ENCODE measurements at regions not wholly inside any gene's neighbourhood (a gene's known extent, or its start where the extent isn't known, plus 50 kb on each side); places are given as distances from the start of the nearest gene placed in this dataset.

GRCh38 chr5:58266402-58266801, 193.5 kb downstream of the PLK2 start:
- H2AK5ac ChIP-seq (ENCODE audit: low read depth, low read length) = no peak overlapping the region
- no peaks in the 10 kb centered on the region for H3K27me3 ChIP-seq (replicated peaks in 1 of 4; ENCODE audit: control insufficient read depth in 3 of 4, extremely low read depth in 1 of 4, insufficient read depth in 3 of 4, low read length in 3 of 4)
- no peak overlapping the region for H3K9ac ChIP-seq (replicated peaks in 1 of 4; ENCODE audit: extremely low read depth in 1 of 4, low read depth in 3 of 4, low read length in 3 of 4)
- H4K5ac ChIP-seq (ENCODE audit: insufficient read length, low read depth, low read length) = no peak overlapping the region
- FAIRE-seq = no peak
- no peaks in the 10 kb centered on the region for H3K4me1 ChIP-seq (replicated peaks in 1 of 4; ENCODE audit: control insufficient read depth in 3 of 4, insufficient read depth in 4 of 4, low read length in 3 of 4)
- H3K4me2 ChIP-seq (ENCODE audit: insufficient read depth in 1 of 2, low read depth in 2 of 2, low read length in 2 of 2) = no peak overlapping the region
- no peak for DNase-seq (ENCODE audit: low read depth in 1 of 2, low spot score in 2 of 2)
- no peak overlapping the region for H4K8ac ChIP-seq (ENCODE audit: extremely low read depth, insufficient read depth, low read length)
- H3K4ac ChIP-seq (replicated peaks; ENCODE audit: insufficient read length, low read depth, low read length) = no peak overlapping the region
- no peak overlapping the region for H3K18ac ChIP-seq (ENCODE audit: extremely low read depth, low read length)
- H3K56ac ChIP-seq (replicated peaks; ENCODE audit: insufficient read length, low read depth, low read length) = no peak overlapping the region
- no peak overlapping the region for H2BK5ac ChIP-seq (ENCODE audit: low read depth, low read length)
- no peak overlapping the region for H2BK120ac ChIP-seq (replicated peaks; ENCODE audit: low read depth, low read length)
- no peaks in the 10 kb centered on the region for H3K79me1 ChIP-seq (ENCODE audit: low read depth, low read length)
- no peaks in the 10 kb centered on the region for H3K9me3 ChIP-seq (ENCODE audit: insufficient read depth in 2 of 2, low read depth in 1 of 2, low read length in 1 of 2)
- CTCF ChIA-PET (ENCODE audit: partially characterized antibody) = no interaction called here
- H2BK20ac ChIP-seq (ENCODE audit: low read length) = no peak overlapping the region
- H3K14ac ChIP-seq (ENCODE audit: insufficient read length) = no peak overlapping the region
- H2BK15ac ChIP-seq (ENCODE audit: low read length) = no peak overlapping the region
- no peak overlapping the region for H3K4me3 ChIP-seq (ENCODE audit: extremely low read depth in 1 of 4, insufficient read depth in 2 of 4, low read depth in 3 of 4, low read length in 4 of 4)
- no peak overlapping the region for H3K27ac ChIP-seq (ENCODE audit: low read depth, low read length)
- no peak overlapping the region for H2BK12ac ChIP-seq (ENCODE audit: low read depth, low read length)
- no peaks in the 10 kb centered on the region for H3K23me2 ChIP-seq (ENCODE audit: low read depth, low read length)
- no peak overlapping the region for H4K91ac ChIP-seq (replicated peaks; ENCODE audit: insufficient read length, low read length)
- H3K36me3 ChIP-seq (ENCODE audit: control insufficient read depth in 2 of 4, insufficient read depth in 4 of 4, low read length in 3 of 4) = no peaks in the 10 kb centered on the region
- TF ChIP-seq EGR1 (IDR thresholded peaks at IDR 0.05; ENCODE audit: borderline replicate concordance, low read depth, low read length) (no peak), KDM5A (IDR thresholded peaks at IDR 0.05; ENCODE audit: low read length) (no peak), CBX8 (IDR thresholded peaks at IDR 0.05; ENCODE audit: borderline replicate concordance, low read depth, low read length) (no peak), ATF3 (IDR thresholded peaks at IDR 0.05; ENCODE audit: insufficient read depth, low read depth, low read length) (no peak), POU5F1 (IDR thresholded peaks at IDR 0.05; ENCODE audit: low read depth, low read length) (no peak), RAD21 (IDR thresholded peaks at IDR 0.05 in 1 of 2, conservative IDR thresholded peaks at IDR 0.05 in 1 of 2; ENCODE audit: low read depth in 2 of 2, low read length in 2 of 2) (no peak), POLR2A (IDR thresholded peaks at IDR 0.05; ENCODE audit: control extremely low read depth in 1 of 2, low read depth in 2 of 2, low read length in 2 of 2) (no peak), EZH2 (IDR thresholded peaks at IDR 0.05; ENCODE audit: low read depth, low read length, severe bottlenecking) (no peak), JUND (IDR thresholded peaks at IDR 0.05; ENCODE audit: low read length) (no peak), SAP30 (IDR thresholded peaks at IDR 0.05; ENCODE audit: insufficient read depth, insufficient replicate concordance, low read length) (no peak), JUN (IDR thresholded peaks at IDR 0.05; ENCODE audit: low read depth, low read length) (no peak)
- no peaks in the 10 kb centered on the region for H4K20me1 ChIP-seq (replicated peaks in 1 of 2; ENCODE audit: control insufficient read depth in 1 of 2, insufficient read depth in 2 of 2, low read length in 2 of 2)
- H3K23ac ChIP-seq (ENCODE audit: insufficient read length) = no peak overlapping the region
- POLR2A ChIA-PET (ENCODE audit: partially characterized antibody) = no interaction called here
- H3K79me2 ChIP-seq (ENCODE audit: control insufficient read depth in 1 of 2, insufficient read depth in 2 of 2, low read length in 2 of 2) = no peaks in the 10 kb centered on the region
- H2AFZ ChIP-seq (ENCODE audit: low read length) = no peak overlapping the region

Measured in H1 (cell line).